GM12865 (cell line): ENCODE measurements at regions not wholly inside any gene's neighbourhood (a gene's known extent, or its start where the extent isn't known, plus 50 kb on each side); places are given as distances from the start of the nearest gene placed in this dataset.
A peak's percentile ranks its signal among the peaks of the same experiment; 100 is the strongest.

Source experiments
- DNase-seq: peaks from one replicate; pipeline ENCODE4 v3.0.0; 2010; ENCODE audit warnings: low read depth
- H3K4me3 ChIP-seq: 2 replicates; pipeline ENCODE4 v1.5.1; 2011; ENCODE audit warnings: mild to moderate bottlenecking, low read depth, low read length, control low read depth
- TF ChIP-seq, protein P1 (sequence below): IDR thresholded peaks from 2 replicates; pipeline ENCODE4 v1.5.1; 2011; ENCODE audit warnings: low read length, control low read depth, low read depth, inconsistent platforms; ENCODE audit not compliant: insufficient read depth; ENCODE audit errors: missing control alignments

DNA sequence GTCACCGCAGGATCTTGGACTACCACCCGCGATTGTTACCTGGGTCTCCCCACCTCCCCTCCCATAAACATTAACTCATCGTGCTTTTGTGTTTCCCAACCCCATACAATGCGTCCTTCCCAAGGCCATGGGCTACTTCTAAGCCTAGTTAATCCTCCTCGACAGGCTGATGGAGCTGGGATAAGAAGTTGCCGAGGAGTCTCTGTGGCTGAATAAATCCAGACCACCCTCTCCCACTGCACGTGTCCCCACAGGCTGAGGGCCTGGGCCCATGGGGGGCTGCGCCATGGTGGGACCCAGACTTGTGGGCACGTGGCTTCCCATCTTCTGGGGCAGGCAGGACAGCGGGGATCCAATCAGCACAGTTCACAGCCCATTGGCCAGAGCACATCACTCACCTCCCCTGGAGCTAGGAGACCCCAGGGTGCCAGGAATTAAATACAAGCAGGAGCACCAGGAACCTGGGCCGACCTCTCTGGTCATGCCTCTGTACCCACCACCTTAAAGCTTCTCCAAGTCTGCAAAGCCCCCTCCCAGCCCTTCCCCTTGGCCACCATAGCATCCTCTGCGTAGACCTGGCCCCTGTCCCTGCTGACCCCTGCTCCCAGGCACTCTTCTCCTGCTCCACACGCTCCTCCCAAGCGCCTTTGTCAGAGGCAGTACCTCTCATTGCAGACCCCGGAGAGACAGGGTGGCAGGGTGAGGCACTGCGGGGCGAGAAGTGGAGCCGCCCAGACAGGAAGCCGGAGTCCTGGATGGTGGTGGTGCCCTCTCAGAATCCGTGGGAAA, 51.0 kb upstream of the ID2 start:
- H3K4me3 ChIP-seq: no peak overlapping the region
- DNase-seq: no peak
- TF ChIP-seq, protein P1, sequence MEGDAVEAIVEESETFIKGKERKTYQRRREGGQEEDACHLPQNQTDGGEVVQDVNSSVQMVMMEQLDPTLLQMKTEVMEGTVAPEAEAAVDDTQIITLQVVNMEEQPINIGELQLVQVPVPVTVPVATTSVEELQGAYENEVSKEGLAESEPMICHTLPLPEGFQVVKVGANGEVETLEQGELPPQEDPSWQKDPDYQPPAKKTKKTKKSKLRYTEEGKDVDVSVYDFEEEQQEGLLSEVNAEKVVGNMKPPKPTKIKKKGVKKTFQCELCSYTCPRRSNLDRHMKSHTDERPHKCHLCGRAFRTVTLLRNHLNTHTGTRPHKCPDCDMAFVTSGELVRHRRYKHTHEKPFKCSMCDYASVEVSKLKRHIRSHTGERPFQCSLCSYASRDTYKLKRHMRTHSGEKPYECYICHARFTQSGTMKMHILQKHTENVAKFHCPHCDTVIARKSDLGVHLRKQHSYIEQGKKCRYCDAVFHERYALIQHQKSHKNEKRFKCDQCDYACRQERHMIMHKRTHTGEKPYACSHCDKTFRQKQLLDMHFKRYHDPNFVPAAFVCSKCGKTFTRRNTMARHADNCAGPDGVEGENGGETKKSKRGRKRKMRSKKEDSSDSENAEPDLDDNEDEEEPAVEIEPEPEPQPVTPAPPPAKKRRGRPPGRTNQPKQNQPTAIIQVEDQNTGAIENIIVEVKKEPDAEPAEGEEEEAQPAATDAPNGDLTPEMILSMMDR: no peak

DNA sequence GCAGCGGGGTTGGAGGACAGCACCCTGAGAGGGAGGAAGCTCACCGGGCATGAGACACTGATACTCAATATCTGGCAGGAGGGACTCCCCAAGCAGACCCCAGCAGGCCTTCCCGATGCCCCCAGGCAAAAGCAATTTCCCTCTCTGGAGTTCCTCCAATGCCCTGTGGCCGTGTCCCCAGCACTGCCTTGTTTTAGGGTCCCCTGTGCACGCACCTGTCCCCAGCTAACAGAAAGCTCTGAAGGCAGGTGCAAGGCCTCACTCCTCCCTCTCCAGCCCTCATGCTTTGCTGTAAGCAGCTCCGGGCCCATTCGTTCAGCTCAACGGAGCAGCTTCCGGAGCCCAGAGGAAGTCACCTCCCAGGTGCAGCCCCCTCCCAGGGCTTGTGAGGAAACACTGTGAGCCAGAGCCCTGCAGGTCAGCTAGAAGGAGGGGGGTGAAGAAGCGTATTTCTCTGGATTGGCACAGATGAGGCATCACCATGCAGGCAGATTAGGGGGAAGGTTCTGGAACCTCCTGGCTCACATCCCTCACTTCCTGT, 50.3 kb upstream of the ID2 start:
- DNase-seq: peak; percentile 24
- H3K4me3 ChIP-seq: no peak overlapping the region
- TF ChIP-seq, protein P1: no peak
